Osteocyte (in vitro differentiated cells): ENCODE measurements at regions not wholly inside any gene's neighbourhood (a gene's known extent, or its start where the extent isn't known, plus 50 kb on each side); places are given as distances from the start of the nearest gene placed in this dataset.

Experiments used
- DNase-seq: peaks from one replicate; pipeline ENCODE4 v3.0.0; 2021; ENCODE audit warnings: mixed read lengths; ENCODE audit not compliant: unreplicated experiment; ENCODE audit errors: extremely low spot score
- H3K27ac Mint-ChIP-seq: one replicate; pipeline ENCODE4 v1.8.0; 2021; ENCODE audit warnings: mild to moderate bottlenecking, mixed read lengths; ENCODE audit not compliant: unreplicated experiment
- H3K27me3 Mint-ChIP-seq: one replicate; pipeline ENCODE4 v1.8.0; 2021; ENCODE audit warnings: mixed read lengths; ENCODE audit not compliant: unreplicated experiment
- H3K36me3 Mint-ChIP-seq: one replicate; pipeline ENCODE4 v1.8.0; 2021; ENCODE audit warnings: mixed read lengths; ENCODE audit not compliant: unreplicated experiment
- H3K4me1 Mint-ChIP-seq: one replicate; pipeline ENCODE4 v1.8.0; 2021; ENCODE audit warnings: mixed read lengths; ENCODE audit not compliant: unreplicated experiment
- H3K4me3 Mint-ChIP-seq: one replicate; pipeline ENCODE4 v1.8.0; 2021; ENCODE audit warnings: mild to moderate bottlenecking, moderate library complexity, mixed read lengths; ENCODE audit not compliant: unreplicated experiment
- H3K9me3 Mint-ChIP-seq: one replicate; pipeline ENCODE4 v1.8.0; 2021; ENCODE audit warnings: mixed read lengths; ENCODE audit not compliant: unreplicated experiment
- CTCF ChIP-seq: fragments of 200-600 bp; sonication (generic); IDR thresholded peaks from 2 replicates; pipeline ENCODE4 v1.5.0; 2021; ENCODE audit warnings: antibody characterized with exemption, mild to moderate bottlenecking, moderate library complexity

DNA sequence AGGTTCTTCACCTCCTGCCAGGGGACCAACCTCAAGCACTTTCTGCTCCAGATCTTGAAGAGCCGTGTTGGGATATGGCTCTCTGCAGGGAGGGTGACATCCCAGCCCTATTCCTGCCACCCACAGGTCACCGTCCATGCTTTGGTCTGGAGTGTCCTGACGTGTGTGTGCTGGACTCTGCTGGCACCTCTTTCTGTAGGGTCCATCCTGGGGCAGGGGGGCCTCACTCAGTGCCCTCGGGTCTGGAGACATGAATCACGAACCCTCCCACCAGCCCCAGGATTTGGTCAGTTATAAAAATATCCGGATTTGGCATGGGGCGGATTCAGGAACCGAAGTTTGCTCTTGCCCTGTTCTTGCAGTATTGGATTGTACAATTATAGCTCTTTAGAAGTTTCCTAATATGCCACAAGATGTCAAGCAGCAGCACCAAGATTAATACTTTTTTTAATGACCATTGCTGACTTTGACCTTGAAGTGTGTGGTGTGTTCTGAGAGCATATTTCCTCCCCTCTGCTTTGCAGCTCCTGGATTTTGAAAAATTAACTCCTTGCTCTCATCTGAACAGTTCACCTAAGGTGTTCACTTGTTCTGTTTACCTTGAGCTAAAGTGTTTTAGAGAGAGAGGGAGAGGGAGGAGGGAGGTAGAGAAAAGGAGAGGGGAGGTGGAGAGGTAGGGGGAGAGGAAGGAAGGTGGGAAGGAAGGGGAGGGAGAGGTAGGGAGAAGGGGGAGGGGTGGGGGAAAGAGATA lies 95.4 kb upstream of the SHH start:
- peaks cover 2% of the 10 kb centered on the region for H3K36me3 Mint-ChIP-seq
- DNase-seq, result no peak
- H3K27ac Mint-ChIP-seq, result no peak overlapping the region
- H3K9me3 Mint-ChIP-seq, result peaks cover 30% of the 10 kb centered on the region
- H3K4me1 Mint-ChIP-seq, result no peaks in the 10 kb centered on the region
- H3K4me3 Mint-ChIP-seq, result no peak overlapping the region
- TF ChIP-seq CTCF, result no peak
- peaks cover 6% of the 10 kb centered on the region for H3K27me3 Mint-ChIP-seq

- TF ChIP-seq CTCF, result no peak
- no peak overlapping the region for H3K4me3 Mint-ChIP-seq
- no peak for DNase-seq
- peaks cover 14% of the 10 kb centered on the region for H3K9me3 Mint-ChIP-seq
- no peaks in the 10 kb centered on the region for H3K36me3 Mint-ChIP-seq
- no peak overlapping the region for H3K27ac Mint-ChIP-seq
- H3K27me3 Mint-ChIP-seq, result peaks cover 6% of the 10 kb centered on the region
- H3K4me1 Mint-ChIP-seq, result no peaks in the 10 kb centered on the region
These were observed 88.9 kb upstream of the SHH start for GRCh38 chr7:155901176-155901575.

DNA sequence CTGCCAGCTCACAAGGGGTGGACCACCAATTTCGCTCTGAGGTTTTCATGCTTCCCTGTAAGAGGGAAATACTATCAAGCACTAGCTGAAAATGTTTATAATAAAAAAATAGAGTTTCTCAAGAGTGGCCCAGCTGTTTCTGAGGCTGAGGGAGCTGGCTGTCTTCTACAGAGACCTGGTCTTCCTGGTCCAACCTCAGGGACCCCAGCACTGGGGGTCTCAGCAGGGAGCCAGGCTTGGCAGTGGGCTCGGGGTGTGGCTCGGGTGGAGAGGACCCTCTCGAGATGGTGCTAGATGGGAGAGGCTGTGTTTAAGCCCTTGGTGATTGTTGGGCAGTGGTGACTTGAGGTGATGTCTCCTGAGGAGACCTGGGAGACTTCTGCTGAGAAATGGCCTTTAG lies 87.3 kb upstream of the SHH start:
- Mint-ChIP-seq H3K27ac (no peak overlapping the region), H3K36me3 (no peaks in the 10 kb centered on the region), H3K4me1 (no peaks in the 10 kb centered on the region), H3K4me3 (no peak overlapping the region), H3K27me3 (peaks cover 5% of the 10 kb centered on the region), H3K9me3 (peaks cover 4% of the 10 kb centered on the region)
- TF ChIP-seq CTCF, result no peak
- DNase-seq, result no peak

DNA sequence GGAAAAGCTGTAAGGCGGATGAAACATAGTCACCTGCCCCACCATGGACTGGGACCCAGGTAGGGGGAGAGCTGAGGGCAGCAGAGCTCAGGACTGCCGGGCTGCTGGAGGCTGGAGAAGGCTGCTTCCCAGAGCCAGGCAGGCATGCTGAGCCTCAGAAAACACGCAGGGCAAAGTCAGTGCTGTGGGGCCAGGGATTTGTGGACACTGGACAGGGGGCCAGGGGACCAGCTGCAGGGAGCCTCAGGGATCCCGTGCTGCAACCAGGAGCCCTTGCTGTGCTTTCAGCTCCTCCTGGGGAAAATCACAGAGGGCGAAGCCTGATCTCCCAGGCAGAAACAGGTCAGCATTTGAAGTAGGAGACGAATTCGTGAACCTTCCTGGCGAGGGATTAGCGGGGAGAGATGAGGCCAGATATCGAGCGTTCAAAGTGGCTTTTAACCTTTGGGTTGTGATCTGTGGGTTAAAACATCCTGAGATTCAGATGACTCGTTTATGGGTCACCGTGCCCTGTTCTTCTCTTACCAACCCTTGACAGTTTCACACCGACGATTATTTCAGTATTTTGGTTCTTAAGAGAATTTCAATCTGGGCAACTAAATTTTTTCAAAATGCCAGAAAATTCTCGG lies 85.6 kb upstream of the SHH start:
- no peak overlapping the region for H3K4me3 Mint-ChIP-seq
- no peak for TF ChIP-seq CTCF
- H3K27ac Mint-ChIP-seq, result no peak overlapping the region
- H3K27me3 Mint-ChIP-seq, result peaks cover 5% of the 10 kb centered on the region
- H3K9me3 Mint-ChIP-seq, result no peaks in the 10 kb centered on the region
- no peak for DNase-seq
- no peaks in the 10 kb centered on the region for H3K36me3 Mint-ChIP-seq
- H3K4me1 Mint-ChIP-seq, result no peaks in the 10 kb centered on the region

DNA sequence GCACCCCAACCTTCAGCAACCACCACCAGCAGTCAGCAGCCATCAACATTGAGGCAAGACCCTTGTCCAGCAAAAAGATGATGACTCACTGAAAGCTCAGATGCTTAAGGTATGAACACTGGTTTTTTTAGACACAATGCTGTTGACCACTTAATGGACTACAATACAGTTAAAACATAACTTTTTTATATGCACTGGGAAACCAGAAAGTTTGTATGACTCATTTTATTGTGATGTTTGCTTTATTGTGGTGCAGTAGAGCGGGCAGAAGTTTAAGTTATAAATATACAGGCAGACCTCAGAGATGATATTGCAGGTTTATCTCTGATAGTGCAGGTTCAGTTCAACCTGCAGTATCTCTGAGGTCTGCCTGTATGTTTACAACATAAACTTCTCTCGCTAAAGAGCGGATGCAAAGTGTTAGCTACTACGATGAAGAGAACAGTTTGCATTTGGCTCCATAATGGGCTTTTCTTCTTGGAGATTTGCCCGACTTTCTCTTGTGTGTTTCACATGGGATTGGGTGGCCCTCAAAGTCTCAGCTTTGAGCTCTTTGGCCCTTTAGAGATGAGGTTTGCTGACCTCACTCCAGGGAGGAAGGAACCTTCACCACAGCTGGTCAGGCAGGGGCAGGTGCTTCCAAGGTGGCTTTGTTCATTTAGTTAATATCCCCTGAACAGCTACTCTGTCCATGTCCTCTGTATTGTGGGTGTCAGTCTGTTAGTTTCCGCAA lies 84.4 kb upstream of the SHH start:
- no peak for DNase-seq
- no peaks in the 10 kb centered on the region for H3K4me1 Mint-ChIP-seq
- H3K36me3 Mint-ChIP-seq, result no peaks in the 10 kb centered on the region
- H3K9me3 Mint-ChIP-seq, result no peaks in the 10 kb centered on the region
- no peak for TF ChIP-seq CTCF
- H3K27ac Mint-ChIP-seq, result no peak overlapping the region
- no peak overlapping the region for H3K4me3 Mint-ChIP-seq
- H3K27me3 Mint-ChIP-seq, result peaks cover 5% of the 10 kb centered on the region
